NCI-H748 (cell line): ENCODE measurements at regions not wholly inside any gene's neighbourhood (a gene's known extent, or its start where the extent isn't known, plus 50 kb on each side); places are given as distances from the start of the nearest gene placed in this dataset.
"Not testable (repeated sequence)": the region's sequence is repeated elsewhere in the genome, so short reads cannot be mapped to it uniquely, and the experiment has no call there.

Experiments used
- DNase-seq: peaks from one replicate; lab custom pipeline; 2025; ENCODE audit not compliant: unreplicated experiment; lab: John Stamatoyannopoulos, UW

DNA sequence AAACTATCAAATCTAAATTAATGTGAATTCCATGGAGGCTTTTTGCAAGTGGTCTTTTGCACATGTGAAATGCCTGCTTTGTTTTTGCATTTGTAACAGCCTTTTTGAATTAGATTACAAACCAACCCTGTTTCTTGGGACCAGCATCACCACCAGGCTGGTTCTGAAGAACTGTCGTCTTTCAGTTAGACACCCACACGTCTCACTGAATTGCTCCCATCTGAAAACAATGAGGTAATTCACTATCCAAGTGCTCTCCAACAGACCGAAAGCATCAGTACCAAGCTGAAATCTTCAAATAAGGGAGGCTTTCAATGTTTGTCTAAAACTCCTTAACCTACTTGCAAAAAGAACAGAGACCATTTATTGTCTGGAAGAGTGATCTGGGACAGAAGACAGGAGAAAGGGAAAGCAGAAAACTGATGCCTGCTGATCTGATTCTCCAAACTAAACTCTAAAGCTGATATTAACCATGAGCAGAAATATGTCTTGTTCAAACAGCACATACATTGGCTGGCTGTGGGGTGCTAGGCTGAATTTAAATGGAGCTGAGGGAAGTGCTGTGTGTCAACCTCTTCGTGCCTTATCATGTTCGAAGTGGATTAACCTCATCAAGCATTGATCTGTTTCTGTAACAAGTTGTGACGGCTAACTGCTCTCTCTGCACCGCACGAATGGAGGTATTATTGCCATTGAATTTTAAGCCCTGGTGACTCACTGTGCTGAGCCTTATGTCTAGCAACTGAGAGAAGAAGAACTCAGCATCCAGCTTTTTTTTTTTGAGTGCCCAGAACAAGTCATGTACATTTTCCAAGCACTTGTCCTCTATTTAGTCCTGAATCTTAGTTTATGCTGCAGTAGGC lies 213.7 kb upstream of the P2RY1 start:
- no peak for DNase-seq

DNA sequence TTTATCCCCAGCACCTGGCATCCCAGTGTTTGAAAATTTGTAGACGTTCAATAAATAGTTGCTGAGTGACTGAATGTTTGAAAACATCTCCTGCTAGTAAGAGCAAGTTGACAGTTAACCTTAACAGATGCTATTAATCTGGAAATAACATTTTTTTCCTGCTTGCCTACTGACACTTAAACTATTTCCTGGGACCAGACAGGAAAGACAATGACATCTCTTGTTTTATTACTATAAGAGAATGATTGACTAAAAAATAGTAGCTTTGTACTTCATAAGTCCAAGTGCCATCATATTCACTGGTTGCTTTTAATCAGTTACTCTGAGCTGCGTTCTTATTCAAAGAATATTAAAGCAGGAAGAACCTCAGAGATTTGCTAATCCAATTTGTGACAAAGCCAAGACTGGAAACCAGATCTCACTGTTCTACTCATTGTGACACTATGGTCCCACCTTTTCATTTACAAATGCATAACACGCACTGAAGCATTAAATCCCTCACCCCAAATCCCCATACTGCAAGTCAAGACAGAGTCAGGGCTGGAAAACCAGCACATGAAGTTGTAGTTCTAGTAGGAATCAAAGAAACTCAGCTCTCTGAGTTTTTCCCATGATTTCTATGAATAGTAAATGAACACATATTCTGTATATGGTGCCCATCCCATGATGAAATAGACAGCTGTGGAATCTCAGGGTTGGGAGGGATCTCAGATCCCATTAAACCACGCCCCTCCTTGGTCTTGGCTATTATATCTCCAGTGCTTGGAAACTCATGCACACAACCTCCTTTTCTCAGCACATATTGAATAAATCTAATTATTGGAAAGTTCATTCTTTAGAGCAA lies 212.7 kb upstream of the P2RY1 start:
- no peak for DNase-seq

GRCh38 chr3:152622811-152623167 lies 212.1 kb upstream of the P2RY1 start:
- no peak for DNase-seq

DNA sequence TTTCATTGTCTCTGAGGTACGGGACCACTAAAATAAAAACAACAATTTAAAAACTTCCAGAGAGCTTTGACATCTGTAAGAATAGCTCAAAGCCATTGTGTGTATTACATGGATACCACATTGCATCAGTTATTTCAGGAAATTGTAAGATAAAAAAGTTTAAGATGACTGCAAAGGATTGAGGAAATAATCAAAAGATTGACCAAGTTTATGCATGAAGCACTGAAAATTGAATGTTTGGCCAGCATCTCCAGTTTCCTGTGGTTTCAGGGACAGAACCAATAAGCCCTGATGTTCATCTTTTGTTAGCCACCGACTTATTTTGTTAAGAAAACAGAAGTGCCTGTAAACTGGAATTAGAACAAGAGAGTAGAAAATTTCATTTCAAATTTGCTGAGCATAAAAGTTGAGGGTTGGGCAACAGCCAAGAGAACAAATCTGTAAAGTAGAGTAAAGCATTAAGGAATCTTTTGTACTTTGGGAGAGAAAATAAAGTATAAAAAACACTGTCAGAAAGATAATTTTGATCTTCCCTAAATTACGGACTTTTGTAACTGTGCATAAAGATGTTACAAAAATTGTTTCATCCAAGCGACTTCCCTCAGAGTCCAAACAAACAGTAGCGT lies 211.5 kb upstream of the P2RY1 start:
- no peak for DNase-seq

DNA sequence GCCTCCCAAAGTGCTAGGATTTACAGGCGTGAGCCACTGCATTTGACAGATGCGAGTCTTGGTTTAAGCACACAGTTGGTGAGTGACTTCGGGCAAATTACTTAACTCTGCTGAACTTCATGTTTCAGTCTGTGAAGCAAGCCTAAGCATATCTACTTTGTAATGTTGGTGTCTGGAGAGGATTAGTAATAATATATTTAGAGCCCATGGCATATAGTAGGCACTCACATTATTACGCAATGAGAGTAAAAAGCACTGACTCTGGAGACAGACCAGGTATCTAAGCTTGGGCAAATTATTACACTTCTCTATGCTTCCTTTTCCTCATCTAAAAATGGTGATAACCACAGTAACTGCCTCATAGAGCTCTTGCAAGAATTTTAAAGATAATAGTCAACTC lies 208.7 kb upstream of the P2RY1 start:
- no peak for DNase-seq

DNA sequence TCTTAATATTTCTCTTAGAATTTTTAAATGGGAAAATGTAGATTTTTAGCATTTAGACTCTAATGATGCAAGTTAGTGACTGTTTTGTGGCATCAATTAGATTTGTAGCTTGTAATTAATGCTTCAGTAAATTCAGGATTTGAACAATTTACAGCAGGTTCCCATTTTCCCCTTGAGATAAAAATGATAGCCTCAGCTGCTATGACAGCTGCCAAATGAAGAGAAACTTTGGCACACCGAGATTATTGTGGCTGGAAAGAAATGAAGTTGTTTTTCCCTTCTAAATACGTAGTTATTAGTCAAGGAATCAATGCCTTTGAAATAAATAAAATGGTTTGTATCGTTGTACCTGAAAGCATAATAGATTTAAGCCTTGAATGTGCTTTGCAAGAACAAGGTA lies 206.4 kb upstream of the P2RY1 start:
- DNase-seq, result no peak

GRCh38 chr3:152629363-152630122 lies 205.4 kb upstream of the P2RY1 start:
- DNase-seq, result no peak

- no peak for DNase-seq
Observed at GRCh38 chr3:152635389-152635788, 199.5 kb upstream of the P2RY1 start.

DNA sequence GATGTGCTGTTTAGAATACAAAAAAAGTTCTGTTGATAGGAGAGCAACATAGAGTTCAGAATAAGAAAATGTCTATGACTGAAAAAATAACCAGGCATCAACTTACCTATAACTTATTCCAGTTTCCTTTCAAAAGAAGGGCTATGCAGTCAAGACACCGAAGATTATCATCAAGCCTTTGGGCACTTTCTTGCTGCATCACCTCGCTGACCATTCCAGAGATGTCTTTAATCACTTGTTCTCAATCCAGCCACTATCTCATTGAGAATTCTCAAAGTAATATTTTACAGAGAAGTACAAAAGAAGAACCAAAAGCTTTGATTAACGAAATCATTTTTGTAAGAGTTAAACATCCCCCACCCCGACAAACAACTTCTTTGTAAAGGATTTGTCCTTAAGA lies 198.3 kb upstream of the P2RY1 start:
- no peak for DNase-seq

DNA sequence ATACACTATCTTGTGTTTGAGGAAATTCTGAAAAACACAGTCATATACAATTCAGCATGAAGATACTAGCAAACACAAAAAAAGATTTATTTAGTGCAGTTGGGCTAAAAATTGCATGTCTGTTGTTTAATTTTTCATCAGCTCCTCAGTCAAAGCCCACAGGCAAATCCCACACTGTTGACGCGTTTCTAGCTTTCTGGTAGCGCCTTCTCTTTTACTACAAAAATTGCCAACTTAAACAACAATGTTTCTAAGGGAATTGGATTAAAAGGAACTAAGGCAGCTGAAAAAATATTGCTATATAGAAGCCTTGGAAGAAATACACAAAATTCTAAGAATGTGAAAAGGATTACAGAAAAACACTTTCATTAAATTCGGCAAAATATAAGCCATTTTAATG lies 196.7 kb upstream of the P2RY1 start:
- no peak for DNase-seq

- no peak for DNase-seq
Observed at GRCh38 chr3:152638707-152639450, 196.1 kb upstream of the P2RY1 start.

GRCh38 chr3:152641198-152641597 lies 193.7 kb upstream of the P2RY1 start:
- DNase-seq, result no peak

DNA sequence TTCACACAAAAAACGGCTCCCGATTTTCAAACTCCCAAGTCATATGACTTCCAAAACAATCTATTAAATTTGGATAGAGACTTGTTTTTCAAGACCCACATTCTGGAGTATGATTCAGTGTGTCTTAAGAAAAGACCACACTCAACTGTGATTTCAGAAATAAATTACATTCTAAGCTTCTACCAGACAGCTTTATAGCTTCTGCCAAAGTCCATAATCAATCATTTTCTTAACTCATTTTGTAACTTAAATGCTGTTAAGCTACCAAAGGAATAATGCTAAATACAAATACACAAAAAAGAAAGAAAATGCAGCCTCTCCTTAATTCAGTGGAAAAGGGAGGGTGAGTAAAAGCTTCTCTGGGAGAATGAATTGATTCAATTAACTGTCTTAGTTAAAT lies 192.3 kb upstream of the P2RY1 start:
- DNase-seq, result no peak

DNA sequence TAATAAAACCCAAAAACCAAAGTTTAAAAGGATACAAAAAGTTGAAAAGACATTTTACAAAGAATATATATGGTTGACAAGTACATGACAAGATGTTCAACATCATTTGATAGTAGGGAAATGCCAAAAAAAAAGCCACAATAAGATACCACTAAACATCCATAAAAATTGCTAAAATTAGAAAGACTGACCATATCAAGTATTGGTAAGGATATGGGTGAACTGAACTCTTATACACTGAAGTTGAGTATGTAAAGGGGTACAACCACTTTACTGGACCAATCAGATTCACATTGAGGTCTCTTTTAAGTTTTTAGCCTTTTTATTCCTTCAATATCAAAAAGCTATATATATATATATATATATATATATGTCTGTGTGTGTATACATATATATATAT lies 190.5 kb upstream of the P2RY1 start:
- no peak for DNase-seq

GRCh38 chr3:152646004-152646403 lies 188.9 kb upstream of the P2RY1 start:
- DNase-seq, result no peak

DNA sequence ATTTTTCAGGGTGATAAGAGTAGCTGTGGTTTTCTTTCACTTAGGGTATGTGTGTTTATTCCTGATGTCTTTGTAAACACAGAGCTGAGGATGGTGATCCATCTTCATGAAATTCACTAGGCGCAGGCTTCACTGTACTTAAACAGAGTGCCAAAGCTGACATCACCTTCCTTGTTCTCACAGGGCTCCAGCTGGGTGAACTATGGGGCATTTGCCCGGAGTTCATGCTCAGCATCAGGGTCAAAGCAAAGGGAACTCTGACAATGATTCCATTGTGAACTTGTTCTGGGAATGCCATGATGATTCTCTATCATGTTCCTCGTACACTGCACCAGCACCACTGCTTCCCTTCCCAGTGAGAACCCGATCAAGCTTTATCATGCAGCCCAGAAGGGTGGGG lies 184.8 kb upstream of the P2RY1 start:
- no peak for DNase-seq

DNA sequence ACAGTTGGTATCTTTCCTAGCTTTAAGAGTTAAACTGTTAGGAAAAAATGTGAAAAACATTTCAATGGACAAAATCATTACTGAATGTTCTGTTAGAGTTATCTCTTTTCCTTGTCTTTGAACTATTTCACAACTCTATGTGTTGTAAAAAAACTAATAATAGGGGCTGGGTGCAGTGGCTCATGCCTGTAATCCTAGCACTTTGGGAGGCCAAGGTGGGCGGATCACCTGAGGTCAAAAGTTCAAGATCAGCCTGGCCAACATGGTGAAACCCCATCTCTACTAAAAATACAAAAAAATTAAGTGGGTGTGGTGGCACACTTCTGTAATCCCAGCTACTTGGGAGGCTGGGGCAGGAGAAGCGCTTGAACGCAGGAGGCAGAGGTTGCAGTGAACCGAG lies 184.0 kb upstream of the P2RY1 start:
- DNase-seq, result not testable (repeated sequence)

DNA sequence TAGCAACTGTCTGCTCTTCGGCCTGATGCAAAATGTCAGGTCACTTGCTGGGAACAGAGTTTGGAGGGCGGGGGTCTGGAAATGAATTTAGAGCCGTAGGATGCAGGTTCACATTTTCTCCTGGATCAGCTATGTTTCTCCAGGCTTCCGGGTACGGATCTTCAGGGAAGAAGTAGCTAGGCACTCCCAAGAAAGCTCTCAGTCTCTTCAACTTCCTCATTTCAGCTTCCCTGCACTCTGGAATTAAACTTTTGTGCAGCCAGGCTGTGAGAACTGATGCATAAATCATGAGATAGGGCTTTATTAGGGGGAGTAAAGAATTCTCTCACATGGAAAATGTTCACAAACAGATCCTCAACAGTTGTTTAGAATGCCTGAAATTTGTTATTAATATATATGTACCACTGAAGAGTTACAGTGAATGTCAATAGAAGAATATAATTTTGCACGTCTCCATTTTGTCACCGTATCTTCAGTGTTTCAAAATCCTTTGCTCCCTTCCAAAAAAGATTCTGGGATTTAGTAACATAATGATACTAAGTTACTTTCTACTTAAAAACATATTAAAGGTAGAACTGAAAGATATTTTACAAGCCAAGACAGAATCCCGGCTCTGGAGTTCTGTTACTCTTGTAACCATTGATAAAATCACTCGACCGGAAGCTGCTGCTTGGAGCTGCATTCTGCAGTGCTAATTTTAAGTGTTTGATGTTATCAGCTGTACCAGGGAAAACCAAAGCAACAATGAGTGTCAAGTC lies 178.5 kb upstream of the P2RY1 start:
- DNase-seq, result no peak

DNA sequence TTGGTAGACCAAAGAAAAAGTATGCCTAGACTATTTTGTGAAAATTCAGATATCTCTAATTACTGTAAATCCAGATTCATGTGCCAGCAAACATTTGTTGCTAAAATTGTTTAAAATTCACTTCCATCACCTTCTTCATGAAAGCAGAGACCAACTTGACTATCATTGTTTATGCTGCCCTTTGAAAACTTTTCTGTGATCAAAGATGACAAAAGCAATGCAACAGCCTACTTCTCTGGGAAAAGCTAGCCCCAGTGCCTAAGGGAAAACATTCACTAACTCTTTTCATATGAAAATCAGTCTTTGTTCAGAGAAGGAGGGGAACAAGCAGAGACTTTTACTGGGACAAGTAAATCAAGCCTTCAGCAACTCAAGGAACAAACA lies 178.0 kb upstream of the P2RY1 start:
- DNase-seq, result no peak
